Neural progenitor cell (in vitro differentiated cells): ENCODE measurements at regions not wholly inside any gene's neighbourhood (a gene's known extent, or its start where the extent isn't known, plus 50 kb on each side); places are given as distances from the start of the nearest gene placed in this dataset.

ENCODE experiments used
- DNase-seq: peaks from one replicate; pipeline ENCODE4 v3.0.0-alpha.2; 2016; ENCODE audit warnings: low spot score
- H2AFZ ChIP-seq: fragments of 200-600 bp; sonication (generic); replicated peaks from 2 replicates; pipeline ENCODE4 v1.6.1; 2016; ENCODE audit warnings: antibody characterized with exemption
- H3F3A ChIP-seq: fragments of 200-600 bp; sonication (generic); 2 replicates; pipeline ENCODE4 v1.6.1; 2016; ENCODE audit warnings: antibody characterized with exemption, low read depth
- H3K27ac ChIP-seq: fragments of 200-600 bp; sonication (generic); 2 replicates; pipeline ENCODE4 v1.5.1; 2016; ENCODE audit warnings: mild to moderate bottlenecking
- H3K27me3 ChIP-seq: fragments of 200-600 bp; sonication (generic); 2 replicates; pipeline ENCODE4 v1.6.1; 2016; ENCODE audit warnings: mild to moderate bottlenecking, moderate library complexity
- H3K36me3 ChIP-seq: fragments of 200-600 bp; sonication (generic); 2 replicates; pipeline ENCODE4 v1.5.1; 2016
- H3K4me1 ChIP-seq: fragments of 200-600 bp; sonication (generic); 2 replicates; pipeline ENCODE4 v1.6.1; 2016; ENCODE audit warnings: mixed run types
- H3K4me2 ChIP-seq: fragments of 200-600 bp; sonication (generic); 2 replicates; pipeline ENCODE4 v1.6.1; 2016
- H3K4me3 ChIP-seq: fragments of 200-600 bp; sonication (generic); 2 replicates; pipeline ENCODE4 v1.5.1; 2016
- H3K79me2 ChIP-seq: fragments of 200-600 bp; sonication (generic); 2 replicates; pipeline ENCODE4 v1.6.1; 2016; ENCODE audit warnings: low read depth
- H3K9ac ChIP-seq: fragments of 200-600 bp; sonication (generic); 2 replicates; pipeline ENCODE4 v1.6.1; 2016
- H3K9me3 ChIP-seq: fragments of 200-600 bp; sonication (generic); 2 replicates; pipeline ENCODE4 v1.5.1; 2016; ENCODE audit warnings: low read depth
- H4K20me1 ChIP-seq: fragments of 200-600 bp; sonication (generic); 2 replicates; pipeline ENCODE4 v1.6.1; 2016; ENCODE audit warnings: low read depth
- H3K27ac Mint-ChIP-seq: 3 replicates; pipeline ENCODE4 v1.8.0; 2021; ENCODE audit warnings: mixed read lengths
- H3K27me3 Mint-ChIP-seq: 2 replicates; pipeline ENCODE4 v1.8.0; 2022; ENCODE audit warnings: low read depth, mild to moderate bottlenecking, inconsistent platforms, moderate library complexity, mixed read lengths; ENCODE audit not compliant: insufficient read depth
- H3K36me3 Mint-ChIP-seq: 3 replicates; pipeline ENCODE4 v1.8.0; 2021; ENCODE audit warnings: mixed read lengths
- H3K4me1 Mint-ChIP-seq: 3 replicates; pipeline ENCODE4 v1.8.0; 2021; ENCODE audit warnings: mixed read lengths
- H3K4me3 Mint-ChIP-seq: 3 replicates; pipeline ENCODE4 v1.8.0; 2021; ENCODE audit warnings: mild to moderate bottlenecking, moderate library complexity, mixed read lengths
- H3K9me3 Mint-ChIP-seq: 3 replicates; pipeline ENCODE4 v1.8.0; 2020; ENCODE audit warnings: mixed read lengths
- CTCF ChIP-seq: fragments of 200-600 bp; sonication (generic); IDR thresholded peaks from 2 replicates; pipeline ENCODE4 v1.5.1; 2017; ENCODE audit warnings: antibody characterized with exemption, mild to moderate bottlenecking
- EZH2 ChIP-seq: fragments of 200-600 bp; sonication (generic); IDR thresholded peaks from 2 replicates; pipeline ENCODE4 v1.6.1; 2017; ENCODE audit warnings: antibody characterized with exemption, mild to moderate bottlenecking, moderate library complexity
- EZH2phosphoT487 ChIP-seq: fragments of 200-600 bp; sonication (generic); IDR thresholded peaks from 2 replicates; pipeline ENCODE4 v1.6.1; 2017; ENCODE audit warnings: antibody characterized with exemption

GRCh38 chr2:123864416-123864815, 160.7 kb upstream of the CNTNAP5 start:
- no peak for DNase-seq
- H3K27ac ChIP-seq, result no peak overlapping the region
- H3K79me2 ChIP-seq, result no peaks in the 10 kb centered on the region
- H3K36me3 ChIP-seq, result no peaks in the 10 kb centered on the region
- H3K4me3 ChIP-seq, result no peak overlapping the region
- H4K20me1 ChIP-seq, result no peaks in the 10 kb centered on the region
- H3K36me3 Mint-ChIP-seq, result no peaks in the 10 kb centered on the region
- peaks cover 6% of the 10 kb centered on the region for H3K9me3 Mint-ChIP-seq
- no peaks in the 10 kb centered on the region for H3K4me1 Mint-ChIP-seq
- H3K27me3 ChIP-seq, result no peaks in the 10 kb centered on the region
- H3K27ac Mint-ChIP-seq, result no peak overlapping the region
- H3F3A ChIP-seq, result no peaks in the 10 kb centered on the region
- no peak overlapping the region for H3K9ac ChIP-seq
- no peak overlapping the region for H3K4me2 ChIP-seq
- no peak overlapping the region for H2AFZ ChIP-seq
- H3K9me3 ChIP-seq, result no peaks in the 10 kb centered on the region
- no peaks in the 10 kb centered on the region for H3K27me3 Mint-ChIP-seq
- H3K4me3 Mint-ChIP-seq, result no peak overlapping the region
- H3K4me1 ChIP-seq, result no peaks in the 10 kb centered on the region
- TF ChIP-seq EZH2phosphoT487, result no peak
- TF ChIP-seq CTCF, result no peak

GRCh38 chr2:123870206-123870880, 154.7 kb upstream of the CNTNAP5 start:
- H3K36me3 Mint-ChIP-seq, result no peaks in the 10 kb centered on the region
- no peaks in the 10 kb centered on the region for H3K79me2 ChIP-seq
- no peak overlapping the region for H3K4me3 Mint-ChIP-seq
- H4K20me1 ChIP-seq, result no peaks in the 10 kb centered on the region
- TF ChIP-seq EZH2phosphoT487 (no peak), CTCF (no peak), EZH2 (no peak)
- no peaks in the 10 kb centered on the region for H3K36me3 ChIP-seq
- H3K4me2 ChIP-seq, result no peak overlapping the region
- H3K9me3 Mint-ChIP-seq, result peaks cover 7% of the 10 kb centered on the region
- peaks cover 17% of the 10 kb centered on the region for H3K4me1 ChIP-seq
- H3K27ac ChIP-seq, result no peak overlapping the region
- no peaks in the 10 kb centered on the region for H3K9me3 ChIP-seq
- no peak overlapping the region for H3K4me3 ChIP-seq
- no peak overlapping the region for H3K9ac ChIP-seq
- no peak overlapping the region for H2AFZ ChIP-seq
- no peaks in the 10 kb centered on the region for H3K27me3 ChIP-seq
- H3F3A ChIP-seq, result no peaks in the 10 kb centered on the region
- DNase-seq, result no peak
- no peak overlapping the region for H3K27ac Mint-ChIP-seq
- no peaks in the 10 kb centered on the region for H3K27me3 Mint-ChIP-seq
- peaks cover 7% of the 10 kb centered on the region for H3K4me1 Mint-ChIP-seq

GRCh38 chr2:123870881-123871276, 154.2 kb upstream of the CNTNAP5 start:
- Histone ChIP-seq H3F3A (no peaks in the 10 kb centered on the region), H3K36me3 (no peaks in the 10 kb centered on the region), H2AFZ (no peak overlapping the region), H3K79me2 (no peaks in the 10 kb centered on the region), H3K4me2 (no peak overlapping the region), H3K27ac (no peak overlapping the region), H4K20me1 (no peaks in the 10 kb centered on the region), H3K4me3 (no peak overlapping the region), H3K27me3 (no peaks in the 10 kb centered on the region), H3K9me3 (no peaks in the 10 kb centered on the region), H3K9ac (no peak overlapping the region), H3K4me1 (peaks cover 17% of the 10 kb centered on the region)
- Mint-ChIP-seq H3K4me1 (peaks cover 7% of the 10 kb centered on the region), H3K27me3 (no peaks in the 10 kb centered on the region), H3K27ac (no peak overlapping the region), H3K9me3 (peaks cover 7% of the 10 kb centered on the region), H3K36me3 (no peaks in the 10 kb centered on the region), H3K4me3 (no peak overlapping the region)
- TF ChIP-seq EZH2phosphoT487, result no peak
- no peak for TF ChIP-seq CTCF
- TF ChIP-seq EZH2, result no peak
- DNase-seq, result peak; percentile 2
